ENCODE measurements at regions not wholly inside any gene's neighbourhood (a gene's known extent, or its start where the extent isn't known, plus 50 kb on each side); places are given as distances from the start of the nearest gene placed in this dataset.

GRCh38 chr2:40039549-40039948 is 260.5 kb upstream of the THUMPD2 start:
- no peak overlapping the region for H3K27ac Mint-ChIP-seq
- no peak for DNase-seq (ENCODE audit: low spot score)
- H3K27me3 Mint-ChIP-seq (ENCODE audit: low read depth): peaks cover 3% of the 10 kb centered on the region; the same call in 1 of the 2 replicates
- ChIA-PET POLR2A (no interaction called here), CTCF (no interaction called here)
- no peak for ATAC-seq
- no peak overlapping the region for H3K4me3 Mint-ChIP-seq
- no peak for TF ChIP-seq E2F4 (CRISPR knock-in tag; IDR thresholded peaks at IDR 0.05; ENCODE audit: borderline replicate concordance, low read depth)
- TF ChIP-seq NFE2L1 (CRISPR knock-in tag; IDR thresholded peaks at IDR 0.05): no peak
- no peak for TF ChIP-seq SMAD4 (CRISPR knock-in tag; IDR thresholded peaks at IDR 0.05)
- no peak for TF ChIP-seq SOX15 (CRISPR knock-in tag; IDR thresholded peaks at IDR 0.05)
- no peak for TF ChIP-seq RORB (CRISPR knock-in tag; IDR thresholded peaks at IDR 0.05)
- TF ChIP-seq GTF2I (CRISPR knock-in tag; conservative IDR thresholded peaks at IDR 0.05): no peak
- TF ChIP-seq E2F5 (CRISPR knock-in tag; IDR thresholded peaks at IDR 0.05): no peak
- TF ChIP-seq ATF1 (CRISPR knock-in tag; IDR thresholded peaks at IDR 0.05): no peak
- no peak for TF ChIP-seq FOXP1 (CRISPR knock-in tag; IDR thresholded peaks at IDR 0.05; ENCODE audit: borderline replicate concordance)
- TF ChIP-seq NFYB (CRISPR knock-in tag; conservative IDR thresholded peaks at IDR 0.05; ENCODE audit: low read depth): no peak
- no peak for TF ChIP-seq EMX1 (CRISPR knock-in tag; IDR thresholded peaks at IDR 0.05)
- TF ChIP-seq ZNF425 (CRISPR knock-in tag; conservative IDR thresholded peaks at IDR 0.05): no peak
- H3K4me1 Mint-ChIP-seq: no peaks in the 10 kb centered on the region
- H3K9me3 Mint-ChIP-seq: peaks cover 8% of the 10 kb centered on the region
- peaks cover 3% of the 10 kb centered on the region for H3K36me3 Mint-ChIP-seq

- Mint-ChIP-seq H3K9me3 (peaks cover 17% of the 10 kb centered on the region), H3K36me3 (peaks cover 10% of the 10 kb centered on the region), H3K27me3 (ENCODE audit: low read depth) (peaks cover 3% of the 10 kb centered on the region; the same call in 1 of the 2 replicates), H3K27ac (no peak overlapping the region), H3K4me3 (no peak overlapping the region), H3K4me1 (no peaks in the 10 kb centered on the region)
- DNase-seq (ENCODE audit: low spot score) (no peak), ATAC-seq (no peak)
- ChIA-PET POLR2A (no interaction called here), CTCF (no interaction called here)
- no peak for TF ChIP-seq MLX (CRISPR knock-in tag; IDR thresholded peaks at IDR 0.05)
- no peak for TF ChIP-seq NFYB (CRISPR knock-in tag; conservative IDR thresholded peaks at IDR 0.05; ENCODE audit: low read depth)
- no peak for TF ChIP-seq ZNF416 (CRISPR knock-in tag; IDR thresholded peaks at IDR 0.05)
- no peak for TF ChIP-seq GABPB1 (CRISPR knock-in tag; IDR thresholded peaks at IDR 0.05)
- TF ChIP-seq ARID4B (CRISPR knock-in tag; IDR thresholded peaks at IDR 0.05; ENCODE audit: borderline replicate concordance): no peak
- no peak for TF ChIP-seq AFF4 (CRISPR knock-in tag; IDR thresholded peaks at IDR 0.05; ENCODE audit: borderline replicate concordance)
- TF ChIP-seq JUN (CRISPR knock-in tag; IDR thresholded peaks at IDR 0.05): no peak
Observed at GRCh38 chr2:40038646-40039045, 259.6 kb upstream of the THUMPD2 start.

Data from WTC11 (cell line).